Activated CD4-positive, alpha-beta memory T cell treated with anti-CD3 and anti-CD28 coated beads for 36 hours (primary cell): ENCODE measurements at regions not wholly inside any gene's neighbourhood (a gene's known extent, or its start where the extent isn't known, plus 50 kb on each side); places are given as distances from the start of the nearest gene placed in this dataset.
"Not testable (repeated sequence)": the region's sequence is repeated elsewhere in the genome, so short reads cannot be mapped to it uniquely, and the experiment has no call there.

Source experiments
- CTCF ChIA-PET: fragments of 350-600 bp; sonication (Branson Sonifier 250); formaldehyde crosslinking; loops from one replicate; lab custom pipeline; 2021; ENCODE audit warnings: antibody characterized with exemption, inconsistent platforms; lab: Charles Lee
- POLR2A ChIA-PET: fragments of 350-600 bp; sonication (Branson Sonifier 250); formaldehyde crosslinking; loops from one replicate; lab custom pipeline; 2021; ENCODE audit warnings: antibody characterized with exemption; lab: Charles Lee
- DNase-seq: peaks from one replicate; pipeline ENCODE4 v3.0.0-alpha.2; 2020
- H3K27ac Mint-ChIP-seq: one replicate; pipeline ENCODE4 v1.8.0; 2021; ENCODE audit warnings: mixed read lengths
- H3K27me3 Mint-ChIP-seq: one replicate; pipeline ENCODE4 v1.8.0; 2021; ENCODE audit warnings: mixed read lengths
- H3K36me3 Mint-ChIP-seq: one replicate; pipeline ENCODE4 v1.8.0; 2021; ENCODE audit warnings: mixed read lengths
- H3K4me1 Mint-ChIP-seq: one replicate; pipeline ENCODE4 v1.8.0; 2021; ENCODE audit warnings: low read depth, mixed read lengths
- H3K4me3 Mint-ChIP-seq: one replicate; pipeline ENCODE4 v1.8.0; 2021; ENCODE audit warnings: mild to moderate bottlenecking, mixed read lengths
- H3K9me3 Mint-ChIP-seq: one replicate; pipeline ENCODE4 v1.8.0; 2021; ENCODE audit warnings: mixed read lengths
- intact Hi-C: fragments of 100-400 bp; cut with micrococcal nuclease; formaldehyde crosslinking; loops from one replicate; pipeline ENCODE4 v1.15.1; 2023

GRCh38 chr20:46785958-46786357 is 76.5 kb downstream of the SLC2A10 start:
- no peaks in the 10 kb centered on the region for H3K9me3 Mint-ChIP-seq
- intact Hi-C loops: no loop called here
- no peak for DNase-seq
- H3K4me1 Mint-ChIP-seq: no peaks in the 10 kb centered on the region
- peaks cover 9% of the 10 kb centered on the region for H3K27me3 Mint-ChIP-seq
- H3K36me3 Mint-ChIP-seq: no peaks in the 10 kb centered on the region
- ChIA-PET CTCF (no interaction called here), POLR2A (no interaction called here)
- no peak overlapping the region for H3K4me3 Mint-ChIP-seq
- no peak overlapping the region for H3K27ac Mint-ChIP-seq

GRCh38 chr20:46786566-46786965 is 77.1 kb downstream of the SLC2A10 start:
- POLR2A ChIA-PET: no interaction called here
- CTCF ChIA-PET: no interaction called here
- intact Hi-C loops: no loop called here

GRCh38 chr20:46787991-46788762 is 78.7 kb downstream of the SLC2A10 start:
- Mint-ChIP-seq H3K9me3 (no peaks in the 10 kb centered on the region), H3K4me1 (no peaks in the 10 kb centered on the region), H3K27me3 (peaks cover 10% of the 10 kb centered on the region), H3K27ac (no peak overlapping the region), H3K36me3 (no peaks in the 10 kb centered on the region), H3K4me3 (no peak overlapping the region)
- intact Hi-C loops: no loop called here
- POLR2A ChIA-PET: no interaction called here
- CTCF ChIA-PET: no interaction called here
- no peak for DNase-seq

More at GRCh38 chr20:46786566-46786965, 77.1 kb downstream of the SLC2A10 start:
- Mint-ChIP-seq H3K36me3 (no peaks in the 10 kb centered on the region), H3K9me3 (no peaks in the 10 kb centered on the region), H3K4me3 (no peak overlapping the region), H3K27me3 (peaks cover 9% of the 10 kb centered on the region), H3K4me1 (no peaks in the 10 kb centered on the region), H3K27ac (no peak overlapping the region)
- no peak for DNase-seq

DNA sequence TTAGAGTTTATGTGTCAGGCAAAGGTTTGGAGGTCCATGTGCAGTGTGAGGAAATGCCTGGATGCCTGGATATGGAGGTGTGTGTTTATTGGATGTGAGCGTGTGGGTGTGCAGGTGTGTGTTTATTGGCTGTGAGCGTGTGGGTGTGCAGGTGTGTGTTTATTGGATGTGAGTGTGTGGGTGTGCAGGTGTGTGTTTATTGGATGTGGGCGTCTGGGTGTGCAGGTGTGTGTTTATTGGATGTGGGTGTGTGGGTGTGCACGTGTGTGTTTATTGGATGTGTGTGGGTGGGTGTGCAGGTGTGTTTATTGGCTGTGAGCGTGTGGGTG is 79.3 kb downstream of the SLC2A10 start:
- H3K36me3 Mint-ChIP-seq, H3K9me3 Mint-ChIP-seq, H3K4me3 Mint-ChIP-seq, H3K4me1 Mint-ChIP-seq, H3K27ac Mint-ChIP-seq, DNase-seq, POLR2A ChIA-PET, intact Hi-C loops, CTCF ChIA-PET: not testable (repeated sequence)
- peaks cover 10% of the 10 kb centered on the region for H3K27me3 Mint-ChIP-seq

DNA sequence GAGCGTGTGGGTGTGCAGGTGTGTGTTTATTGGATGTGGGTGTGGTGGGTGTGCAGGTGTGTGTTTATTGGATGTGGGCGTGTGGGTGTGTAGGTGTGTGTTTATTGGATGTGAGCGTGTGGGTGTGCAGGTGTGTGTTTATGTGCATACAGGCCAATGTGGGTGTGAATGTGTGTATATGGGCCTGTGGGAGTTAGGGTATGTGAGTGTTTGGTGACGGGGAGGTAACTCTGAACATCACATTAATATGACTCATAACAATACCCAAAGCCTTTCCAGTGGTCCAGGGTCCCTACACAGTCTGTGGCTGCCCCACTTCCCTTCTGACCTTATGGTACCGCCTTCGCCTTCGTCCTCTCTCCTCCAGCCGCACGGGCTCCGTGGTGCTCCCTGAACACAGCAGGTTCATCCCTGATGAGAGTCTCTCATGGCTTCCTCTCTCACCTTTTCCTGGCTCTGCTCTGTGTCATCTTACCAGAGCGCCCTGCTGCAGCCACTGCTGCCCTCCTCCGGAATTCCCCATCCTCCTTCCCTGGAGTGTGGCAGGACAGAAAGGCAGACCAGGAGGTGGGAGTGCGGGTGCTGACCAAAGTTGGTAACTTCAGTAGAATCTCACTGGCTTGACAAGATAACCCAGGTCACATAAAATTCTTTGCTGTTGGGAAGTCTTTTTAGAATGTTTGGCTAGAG is 80.0 kb downstream of the SLC2A10 start:
- Mint-ChIP-seq H3K9me3 (no peaks in the 10 kb centered on the region), H3K4me3 (no peak overlapping the region), H3K4me1 (no peaks in the 10 kb centered on the region), H3K36me3 (no peaks in the 10 kb centered on the region), H3K27ac (no peak overlapping the region), H3K27me3 (peaks cover 13% of the 10 kb centered on the region)
- ChIA-PET CTCF (no interaction called here), POLR2A (no interaction called here)
- DNase-seq: no peak
- intact Hi-C loops: no loop called here

DNA sequence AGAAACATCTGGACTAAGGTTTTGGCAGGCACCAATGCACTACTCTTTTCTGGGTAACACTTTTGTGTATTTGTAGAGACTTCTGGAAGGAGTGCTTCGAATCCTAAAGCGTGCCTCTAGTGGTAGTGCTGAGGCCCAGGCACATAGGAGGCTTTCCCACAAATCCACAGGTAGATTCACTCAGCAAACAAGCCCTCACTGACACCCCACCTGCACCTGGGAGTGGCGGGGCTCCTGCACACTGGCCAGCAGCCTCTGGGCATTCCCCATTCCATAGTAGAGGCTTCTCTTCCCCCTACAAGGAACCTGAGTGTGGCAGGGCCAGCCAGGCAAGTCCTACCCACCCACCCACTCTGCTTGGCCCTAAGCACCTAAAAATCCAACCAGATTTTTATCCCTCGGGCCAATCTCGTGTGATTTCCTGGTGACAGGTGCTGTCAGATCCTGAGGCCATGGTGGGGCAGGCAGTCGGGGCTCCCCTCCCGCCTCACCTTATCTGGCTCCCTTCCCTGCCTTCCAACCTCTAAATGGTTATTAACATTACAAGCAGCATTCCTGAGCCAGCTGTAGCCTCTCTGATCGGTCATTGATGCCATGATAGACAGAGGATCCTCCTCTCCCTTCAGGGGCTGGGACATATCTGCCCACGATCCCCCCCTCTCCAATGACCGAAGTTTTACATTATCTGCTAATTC is 82.4 kb downstream of the SLC2A10 start:
- intact Hi-C loops: no loop called here
- no peak overlapping the region for H3K4me3 Mint-ChIP-seq
- no peaks in the 10 kb centered on the region for H3K4me1 Mint-ChIP-seq
- peaks cover 12% of the 10 kb centered on the region for H3K27me3 Mint-ChIP-seq
- H3K36me3 Mint-ChIP-seq: no peaks in the 10 kb centered on the region
- ChIA-PET CTCF (no interaction called here), POLR2A (no interaction called here)
- no peaks in the 10 kb centered on the region for H3K9me3 Mint-ChIP-seq
- no peak overlapping the region for H3K27ac Mint-ChIP-seq
- DNase-seq: no peak

DNA sequence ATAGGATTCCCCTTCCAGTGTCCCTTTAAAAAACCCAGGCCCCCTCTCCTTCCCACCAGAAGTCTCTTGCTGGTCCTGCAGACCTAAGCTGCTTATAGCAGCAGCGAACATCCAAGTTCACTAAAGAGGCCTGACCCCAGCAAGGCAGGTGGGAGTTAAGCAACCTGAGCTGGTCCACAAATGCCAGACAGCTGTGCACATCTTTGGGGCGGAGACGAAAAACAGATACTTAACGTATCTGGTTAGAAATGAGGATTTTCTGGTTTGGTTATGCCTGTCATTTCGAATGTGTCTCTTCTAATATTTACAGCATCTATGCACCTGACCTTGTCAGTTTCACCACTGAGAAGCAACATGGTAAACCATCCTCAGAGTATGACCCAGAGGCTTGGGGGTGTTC is 87.8 kb downstream of the SLC2A10 start:
- Mint-ChIP-seq H3K27me3 (peaks cover 23% of the 10 kb centered on the region), H3K9me3 (no peaks in the 10 kb centered on the region), H3K36me3 (no peaks in the 10 kb centered on the region), H3K4me1 (no peaks in the 10 kb centered on the region), H3K4me3 (no peak overlapping the region), H3K27ac (no peak overlapping the region)
- no peak for DNase-seq
- intact Hi-C loops: no loop called here
- ChIA-PET CTCF (no interaction called here), POLR2A (no interaction called here)

- CTCF ChIA-PET: no interaction called here
- no peak for DNase-seq
- Mint-ChIP-seq H3K4me1 (no peaks in the 10 kb centered on the region), H3K36me3 (no peaks in the 10 kb centered on the region), H3K27me3 (peaks cover 32% of the 10 kb centered on the region), H3K4me3 (no peak overlapping the region), H3K9me3 (no peaks in the 10 kb centered on the region), H3K27ac (no peak overlapping the region)
- intact Hi-C loops: no loop called here
- POLR2A ChIA-PET: no interaction called here
These were observed 89.0 kb downstream of the SLC2A10 start for GRCh38 chr20:46798430-46798829.

DNA sequence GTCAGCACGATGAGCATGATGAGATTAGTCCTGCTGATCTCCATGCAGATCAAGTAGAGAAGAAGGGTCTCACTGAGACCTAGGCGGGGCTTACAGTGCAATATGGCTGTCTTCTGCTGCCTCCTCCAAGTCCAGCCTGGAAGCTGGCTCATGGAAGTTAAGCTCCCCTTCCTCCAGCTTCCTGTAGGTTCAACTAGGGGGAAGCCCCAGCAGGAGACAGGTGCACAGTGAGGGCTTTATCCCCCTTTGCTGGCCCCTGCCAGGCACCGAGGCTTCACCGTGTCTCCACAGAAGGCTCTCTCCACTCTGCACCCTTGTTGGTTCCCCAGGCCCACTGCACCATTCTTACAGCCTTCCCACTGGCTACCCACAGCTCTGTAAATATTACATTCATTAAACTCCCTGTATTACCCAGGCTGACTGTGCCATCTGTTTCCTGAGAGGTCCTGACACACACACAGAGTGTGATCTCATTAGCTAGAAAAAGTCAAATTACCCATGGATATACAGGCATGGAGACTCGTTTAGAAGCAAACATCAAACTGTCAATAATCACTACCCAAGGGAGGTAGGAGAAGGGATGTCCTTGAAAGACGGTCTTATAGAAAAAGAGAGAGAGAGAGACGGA is 90.4 kb downstream of the SLC2A10 start:
- no peak overlapping the region for H3K27ac Mint-ChIP-seq
- no peaks in the 10 kb centered on the region for H3K36me3 Mint-ChIP-seq
- H3K4me1 Mint-ChIP-seq: no peaks in the 10 kb centered on the region
- no peak for DNase-seq
- CTCF ChIA-PET: no interaction called here
- H3K27me3 Mint-ChIP-seq: peaks cover 32% of the 10 kb centered on the region
- no peaks in the 10 kb centered on the region for H3K9me3 Mint-ChIP-seq
- intact Hi-C loops: no loop called here
- no peak overlapping the region for H3K4me3 Mint-ChIP-seq
- POLR2A ChIA-PET: no interaction called here

DNA sequence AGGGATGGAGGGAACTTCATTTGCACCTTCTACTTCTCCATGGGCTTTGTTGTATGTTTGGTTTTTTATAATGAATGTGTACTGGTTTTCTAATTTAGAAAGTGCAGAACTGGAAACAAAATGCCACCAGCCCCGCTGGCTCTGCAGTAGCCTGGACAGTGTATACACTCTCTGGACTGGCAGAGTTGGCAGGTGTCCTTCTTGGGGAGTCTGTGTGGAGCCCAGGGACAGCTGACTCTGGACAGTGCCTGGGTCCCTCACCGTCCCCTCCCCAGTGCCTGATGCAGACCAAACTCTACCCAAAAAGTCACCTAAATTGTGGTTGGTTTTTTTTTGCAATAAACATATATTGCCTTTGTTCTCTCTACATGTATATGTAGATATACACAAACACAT is 91.0 kb downstream of the SLC2A10 start:
- DNase-seq: no peak
- POLR2A ChIA-PET: no interaction called here
- Mint-ChIP-seq H3K4me1 (no peaks in the 10 kb centered on the region), H3K27me3 (peaks cover 32% of the 10 kb centered on the region), H3K27ac (no peak overlapping the region), H3K36me3 (no peaks in the 10 kb centered on the region), H3K9me3 (no peaks in the 10 kb centered on the region), H3K4me3 (no peak overlapping the region)
- intact Hi-C loops: no loop called here
- CTCF ChIA-PET: no interaction called here

DNA sequence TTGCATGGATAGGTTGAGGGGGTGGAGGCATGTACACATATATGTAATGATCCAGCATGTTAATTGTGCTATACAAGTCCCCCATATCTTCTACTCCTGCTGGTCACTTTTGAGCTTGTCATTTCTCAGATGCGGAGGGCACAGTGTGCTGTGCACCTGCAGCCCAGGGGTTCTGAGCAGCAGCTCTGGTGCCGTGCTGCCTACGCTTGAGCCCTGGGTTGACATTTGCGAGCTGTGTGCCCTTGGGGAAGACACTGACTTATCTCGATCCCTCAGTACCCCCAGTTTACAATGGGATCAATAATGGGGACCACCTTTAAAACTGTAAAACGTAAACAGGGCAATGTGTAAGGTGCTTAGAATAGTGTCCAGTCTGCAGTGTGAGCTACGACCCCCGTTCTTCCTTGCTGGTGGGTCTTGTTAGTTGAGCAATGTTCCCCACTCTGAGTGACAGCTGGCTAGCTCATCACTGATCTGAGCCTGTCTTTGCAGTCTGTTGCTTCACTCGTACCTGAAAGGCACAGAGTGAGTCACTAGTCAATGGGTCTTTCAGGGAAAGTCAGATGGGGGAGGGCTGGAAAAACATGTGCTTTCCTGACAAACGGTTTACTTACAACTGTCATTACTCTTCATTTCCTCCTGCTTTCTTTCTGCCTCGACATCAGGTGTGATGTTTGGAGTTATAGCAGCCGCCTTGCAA is 91.7 kb downstream of the SLC2A10 start:
- ChIA-PET POLR2A (no interaction called here), CTCF (no interaction called here)
- intact Hi-C loops: no loop called here
- Mint-ChIP-seq H3K36me3 (no peaks in the 10 kb centered on the region), H3K9me3 (no peaks in the 10 kb centered on the region), H3K27me3 (peaks cover 32% of the 10 kb centered on the region), H3K27ac (no peak overlapping the region), H3K4me1 (no peaks in the 10 kb centered on the region), H3K4me3 (no peak overlapping the region)
- no peak for DNase-seq

- H3K27ac Mint-ChIP-seq: no peak overlapping the region
- intact Hi-C loops: no loop called here
- no peaks in the 10 kb centered on the region for H3K36me3 Mint-ChIP-seq
- no peak for DNase-seq
- H3K4me3 Mint-ChIP-seq: no peak overlapping the region
- H3K27me3 Mint-ChIP-seq: peaks cover 29% of the 10 kb centered on the region
- H3K4me1 Mint-ChIP-seq: no peaks in the 10 kb centered on the region
- CTCF ChIA-PET: no interaction called here
- POLR2A ChIA-PET: no interaction called here
- no peaks in the 10 kb centered on the region for H3K9me3 Mint-ChIP-seq
These were observed 91.9 kb upstream of the EYA2 start for GRCh38 chr20:46802722-46803121.
